ENCODE measurements at regions not wholly inside any gene's neighbourhood (a gene's known extent, or its start where the extent isn't known, plus 50 kb on each side); places are given as distances from the start of the nearest gene placed in this dataset.

DNA sequence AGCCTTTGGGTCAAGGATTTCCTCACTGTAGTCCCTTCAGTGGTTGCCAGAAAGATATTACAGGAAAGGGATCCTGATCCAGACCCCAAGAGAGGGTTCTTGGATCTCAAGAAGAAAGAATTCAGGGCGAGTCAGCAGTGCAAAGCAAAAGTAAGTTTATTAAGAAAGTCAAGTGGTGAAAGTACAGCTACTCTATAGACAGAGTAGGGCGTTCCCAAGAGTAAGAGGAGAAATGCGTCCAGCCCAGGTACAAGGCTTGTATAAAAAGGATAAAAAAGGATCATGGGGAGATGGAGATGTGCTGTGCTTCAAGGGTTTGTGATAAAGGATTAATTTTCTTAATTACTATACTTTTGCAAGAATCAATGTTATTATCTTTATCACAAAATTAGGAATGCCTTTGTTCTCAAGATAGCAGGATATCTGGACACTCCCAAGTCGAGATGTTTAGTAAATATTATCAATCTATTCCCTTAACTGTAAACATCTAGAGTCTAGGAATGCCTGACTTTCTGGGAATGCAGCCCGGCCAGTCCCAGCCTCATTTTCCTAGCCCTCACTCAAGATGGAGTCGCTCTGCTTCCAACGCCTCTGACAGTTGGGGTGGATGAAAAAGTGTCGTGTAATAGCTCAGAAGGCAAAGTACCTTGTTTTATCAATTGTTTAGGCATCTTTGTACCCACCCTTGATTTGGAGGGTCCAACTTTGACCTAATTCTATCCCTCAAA is 360.7 kb downstream of the GPM6A start:
- H3K18ac ChIP-seq (ENCODE audit: extremely low read depth, low read length), result no peak overlapping the region
- H2BK120ac ChIP-seq (replicated peaks; ENCODE audit: low read depth, low read length), result no peak overlapping the region
- no peak overlapping the region for H2AK5ac ChIP-seq (ENCODE audit: low read depth, low read length)
- peaks cover 5% of the 10 kb centered on the region in 2 experiments; a peak in 1 of 4 replicates for H3K9me3 ChIP-seq (ENCODE audit: insufficient read depth in 2 of 2, low read depth in 1 of 2, low read length in 1 of 2)
- no peaks in the 10 kb centered on the region for H3K23me2 ChIP-seq (ENCODE audit: low read depth, low read length)
- FAIRE-seq, result no peak
- no peak overlapping the region for H4K5ac ChIP-seq (ENCODE audit: insufficient read length, low read depth, low read length)
- no peaks in the 10 kb centered on the region for H3K4me1 ChIP-seq (replicated peaks in 1 of 4; ENCODE audit: control insufficient read depth in 3 of 4, insufficient read depth in 4 of 4, low read length in 3 of 4)
- no peak overlapping the region for H3K4me2 ChIP-seq (ENCODE audit: insufficient read depth in 1 of 2, low read depth in 2 of 2, low read length in 2 of 2)
- no peaks in the 10 kb centered on the region; a peak in 1 of 8 replicates for H3K36me3 ChIP-seq (ENCODE audit: control insufficient read depth in 2 of 4, insufficient read depth in 4 of 4, low read length in 3 of 4)
- no peak overlapping the region for H3K27ac ChIP-seq (ENCODE audit: low read depth, low read length)
- 90% methylated on average over 8 of the region's 8 CpGs; no CpG with 5 or more reads in 1 of the 2 experiments for WGBS, 2 experiments (ENCODE audit: extremely low coverage in 1 of 2, insufficient coverage in 1 of 2, insufficient read length in 1 of 2, insufficient replicate concordance in 2 of 2, low coverage in 1 of 2, low lambda C conversion rate in 2 of 2, missing lambda C conversion rate in 1 of 2)
- no peak overlapping the region for H3K23ac ChIP-seq (ENCODE audit: insufficient read length)
- H4K8ac ChIP-seq (ENCODE audit: extremely low read depth, insufficient read depth, low read length), result no peak overlapping the region
- H4K20me1 ChIP-seq (replicated peaks in 1 of 2; ENCODE audit: control insufficient read depth in 1 of 2, insufficient read depth in 2 of 2, low read length in 2 of 2), result no peaks in the 10 kb centered on the region
- H3K4ac ChIP-seq (replicated peaks; ENCODE audit: insufficient read length, low read depth, low read length), result no peak overlapping the region
- H2BK12ac ChIP-seq (ENCODE audit: low read depth, low read length), result no peak overlapping the region
- no peak overlapping the region for H2BK20ac ChIP-seq (ENCODE audit: low read length)
- H3K56ac ChIP-seq (replicated peaks; ENCODE audit: insufficient read length, low read depth, low read length), result no peak overlapping the region
- ChIA-PET POLR2A (ENCODE audit: partially characterized antibody) (no interaction called here), CTCF (ENCODE audit: partially characterized antibody) (interaction anchor here (1.2 kb wide), 2 partner anchors 46 to 58 kb away, joined by 3 read pairs; no protein-coding TSS in a partner anchor)
- no peak overlapping the region for H2AFZ ChIP-seq (ENCODE audit: low read length)
- H3K9ac ChIP-seq (replicated peaks in 1 of 4; ENCODE audit: extremely low read depth in 1 of 4, low read depth in 3 of 4, low read length in 3 of 4), result no peak overlapping the region
- H4K91ac ChIP-seq (replicated peaks; ENCODE audit: insufficient read length, low read length), result no peak overlapping the region
- H2BK5ac ChIP-seq (ENCODE audit: low read depth, low read length), result no peak overlapping the region
- no peak overlapping the region for H3K14ac ChIP-seq (ENCODE audit: insufficient read length)
- H3K4me3 ChIP-seq (ENCODE audit: extremely low read depth in 1 of 4, insufficient read depth in 2 of 4, low read depth in 3 of 4, low read length in 4 of 4), result no peak overlapping the region
- DNase-seq (ENCODE audit: low read depth in 1 of 2, low spot score in 2 of 2), result no peak
- H3K79me2 ChIP-seq (ENCODE audit: control insufficient read depth in 1 of 2, insufficient read depth in 2 of 2, low read length in 2 of 2), result no peaks in the 10 kb centered on the region
- no peaks in the 10 kb centered on the region for H3K79me1 ChIP-seq (ENCODE audit: low read depth, low read length)
- no peak for TF ChIP-seq KDM4A (IDR thresholded peaks at IDR 0.05; ENCODE audit: low read depth, low read length, severe bottlenecking)
- no peak for TF ChIP-seq SAP30 (IDR thresholded peaks at IDR 0.05; ENCODE audit: insufficient read depth, insufficient replicate concordance, low read length)
- TF ChIP-seq BRCA1 (IDR thresholded peaks at IDR 0.05; ENCODE audit: low read depth, low read length), result no peak
- no peak for TF ChIP-seq TCF12 (IDR thresholded peaks at IDR 0.05; ENCODE audit: low read depth, low read length)
- TF ChIP-seq POLR2A (IDR thresholded peaks at IDR 0.05; ENCODE audit: control extremely low read depth in 1 of 2, low read depth in 2 of 2, low read length in 2 of 2), result no peak
- no peak for TF ChIP-seq TAF1 (IDR thresholded peaks at IDR 0.05; ENCODE audit: low read depth, low read length)
- no peak for TF ChIP-seq SP1 (IDR thresholded peaks at IDR 0.05; ENCODE audit: low read depth, low read length)
- no peak overlapping the region for H2BK15ac ChIP-seq (ENCODE audit: low read length)
- no peaks in the 10 kb centered on the region for H3K27me3 ChIP-seq (replicated peaks in 1 of 4; ENCODE audit: control insufficient read depth in 3 of 4, extremely low read depth in 1 of 4, insufficient read depth in 3 of 4, low read length in 3 of 4)

Measured in H1 (cell line).